CD4-positive, alpha-beta T cell treated with Interleukin-21 for 1 hour (primary cell): ENCODE measurements at regions not wholly inside any gene's neighbourhood (a gene's known extent, or its start where the extent isn't known, plus 50 kb on each side); places are given as distances from the start of the nearest gene placed in this dataset.

Experiments
- DNase-seq: peaks from one replicate; pipeline ENCODE4 v3.0.0-alpha.2; 2020

GRCh38 chr1:234875953-234876855, 252.4 kb downstream of the TOMM20 start:
- DNase-seq: no peak

GRCh38 chr1:234875328-234875952, 253.2 kb downstream of the TOMM20 start:
- DNase-seq: no peak

DNA sequence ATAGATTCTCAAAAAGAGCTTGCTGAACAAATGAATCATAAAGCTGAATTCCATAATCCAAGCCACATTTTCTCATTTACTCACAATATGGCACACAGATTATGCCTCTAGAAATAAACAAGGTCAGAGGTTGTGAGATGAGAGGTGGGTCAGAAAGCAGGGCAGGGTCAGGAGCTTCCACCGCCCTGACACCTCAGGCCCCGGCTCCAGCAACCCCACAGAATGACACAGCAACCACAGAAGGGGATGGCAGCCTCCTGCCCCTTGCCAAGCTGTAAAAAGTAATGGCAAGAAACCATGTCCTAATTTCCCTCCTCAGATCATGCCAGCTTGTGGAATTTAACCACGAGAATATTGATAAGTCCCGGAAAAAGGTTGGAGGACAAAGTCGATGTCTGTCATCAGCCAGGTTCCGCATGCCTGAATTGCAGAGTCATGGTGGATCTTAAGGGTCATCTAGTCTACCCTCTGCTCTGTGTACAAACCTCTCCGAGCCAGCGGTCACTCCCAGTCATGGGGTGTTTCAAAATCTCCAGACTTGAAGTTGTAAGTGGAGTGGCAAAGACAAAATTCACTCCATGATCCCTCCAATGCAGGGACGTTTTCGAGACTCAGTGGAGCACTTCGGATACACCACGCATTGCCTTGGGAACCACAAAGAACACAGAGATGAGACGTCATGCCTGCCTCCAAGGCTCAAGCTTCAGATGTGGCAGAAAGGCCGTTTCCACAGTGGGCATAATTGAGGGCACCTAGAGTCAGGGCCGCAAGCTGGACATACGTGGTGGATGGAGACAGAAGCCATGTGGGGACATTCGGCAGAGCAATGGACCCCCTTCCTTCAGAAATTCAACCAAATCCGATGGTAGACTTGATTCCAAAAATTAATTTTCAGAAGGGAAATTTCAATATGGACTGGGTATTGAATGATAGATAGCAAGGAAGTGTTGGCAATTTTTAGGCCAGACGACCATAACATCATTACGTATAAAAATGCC, 254.0 kb downstream of the TOMM20 start:
- DNase-seq: no peak

GRCh38 chr1:234871710-234872271, 256.8 kb downstream of the TOMM20 start:
- no peak for DNase-seq

DNA sequence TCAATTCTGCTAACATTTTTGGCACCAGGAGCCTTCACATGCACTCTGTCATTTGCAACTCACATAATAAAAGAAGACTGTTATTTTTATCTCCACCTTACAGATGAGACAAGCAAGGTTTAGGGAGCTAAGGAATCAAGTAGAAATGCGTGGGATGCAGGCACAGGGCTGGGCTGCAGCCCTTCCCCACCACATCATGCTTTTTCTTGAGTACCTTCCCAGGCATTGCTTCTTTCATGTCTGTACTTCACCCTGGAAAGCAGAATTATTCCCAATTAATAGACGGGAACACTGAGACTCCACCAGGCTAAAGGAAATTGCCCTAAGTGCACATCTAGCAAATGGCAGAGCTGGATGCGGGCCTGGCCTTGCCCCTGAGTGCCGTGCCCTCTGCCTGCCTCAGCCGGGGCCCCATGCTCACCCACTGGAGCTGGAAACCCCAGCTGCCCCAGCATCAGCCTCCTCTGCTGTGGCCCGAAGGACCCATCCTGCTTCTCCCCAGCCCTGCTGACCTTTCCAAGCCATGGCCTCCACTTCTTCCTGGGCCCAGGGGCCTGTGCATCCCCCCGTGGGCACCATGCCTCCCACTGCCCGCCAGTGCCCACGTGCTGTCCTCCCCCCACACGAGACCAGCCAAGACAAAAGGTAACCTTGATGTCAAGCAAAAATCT, 257.5 kb downstream of the TOMM20 start:
- DNase-seq: no peak

- no peak for DNase-seq
These were observed 258.3 kb downstream of the TOMM20 start for GRCh38 chr1:234870020-234870981.

- no peak for DNase-seq
These were observed 259.2 kb downstream of the TOMM20 start for GRCh38 chr1:234869182-234870019.

DNA sequence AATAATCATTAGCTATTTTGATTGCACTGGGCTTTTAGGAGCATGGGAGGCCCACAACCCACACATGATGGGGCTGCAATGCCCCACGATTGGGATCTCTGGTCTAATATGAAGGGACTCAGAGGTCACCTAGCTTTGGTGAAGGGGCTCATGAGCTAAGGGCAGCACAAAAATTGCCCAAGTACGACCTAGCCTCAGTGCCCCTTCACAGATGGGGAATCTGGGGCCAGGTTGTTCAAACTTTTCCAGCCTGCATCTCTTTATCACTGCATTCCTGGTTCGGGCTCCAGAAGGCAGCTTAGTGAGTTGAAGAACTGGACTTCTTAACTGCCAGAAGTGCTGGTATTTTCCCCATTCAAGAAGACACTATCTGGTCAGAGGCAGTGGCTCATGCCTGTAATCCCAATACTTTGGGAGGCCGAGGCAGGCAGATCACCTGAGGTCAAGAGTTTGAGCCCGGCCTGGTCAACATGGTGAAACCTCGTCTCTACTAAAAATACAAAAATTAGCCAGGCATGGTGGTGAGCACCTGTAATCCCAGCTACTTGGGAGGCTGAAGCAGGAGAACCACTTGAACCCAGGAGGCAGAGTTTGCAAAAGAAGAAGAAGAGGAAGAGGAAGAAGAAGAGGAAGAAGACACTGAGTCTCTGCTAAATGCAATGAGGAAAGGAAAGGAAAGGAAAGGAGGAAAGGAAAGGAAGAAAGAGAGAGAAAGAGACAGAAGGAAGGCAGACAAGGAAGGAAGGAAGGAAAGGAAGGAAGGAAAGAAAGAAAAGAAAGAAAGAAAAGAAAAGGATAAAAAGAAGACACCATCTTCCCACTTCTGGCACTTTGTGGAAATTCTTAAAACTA, 258.5 kb upstream of the IRF2BP2 start:
- DNase-seq: no peak

DNA sequence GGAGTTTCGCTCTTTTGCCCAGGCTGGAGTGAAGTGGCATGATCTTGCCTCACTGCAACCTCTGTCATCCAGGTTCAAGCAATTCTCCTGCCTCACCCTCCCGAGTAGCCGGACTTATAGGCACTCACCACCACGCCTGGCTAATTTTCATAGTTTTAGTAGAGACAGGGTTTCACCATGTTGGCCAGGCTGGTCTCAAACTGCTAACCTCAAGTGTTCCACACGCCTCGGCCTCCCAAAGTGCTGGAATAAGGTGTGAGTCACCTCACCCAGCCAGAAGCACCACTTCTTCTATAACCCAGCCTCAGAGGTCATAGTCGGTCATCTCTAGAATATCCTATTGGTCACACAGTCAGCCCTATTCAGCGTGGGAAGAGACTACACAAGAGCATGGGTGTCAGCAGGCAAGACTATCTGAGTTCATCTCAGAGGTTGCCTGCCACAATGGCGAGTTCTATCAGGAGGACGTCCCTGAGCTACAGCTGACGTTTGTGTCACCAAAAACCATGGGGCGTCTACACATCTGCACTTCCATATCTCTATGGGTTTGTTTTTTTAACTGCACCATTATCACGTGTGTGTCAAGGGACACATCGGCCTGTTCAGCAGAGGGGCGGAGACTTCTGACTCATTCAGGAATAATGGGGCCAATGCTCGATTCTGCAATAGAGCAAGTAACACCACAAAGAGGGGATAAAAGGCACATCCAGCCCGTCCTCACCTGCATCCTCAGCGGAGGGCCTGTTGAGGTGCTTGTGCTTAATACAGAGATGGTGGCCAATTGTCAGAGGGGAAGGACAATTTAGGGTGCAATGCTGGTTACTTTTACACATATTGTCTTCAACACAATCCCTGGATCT, 256.3 kb upstream of the IRF2BP2 start:
- DNase-seq: no peak

GRCh38 chr1:234865171-234866006, 255.4 kb upstream of the IRF2BP2 start:
- no peak for DNase-seq

GRCh38 chr1:234864116-234864515, 254.1 kb upstream of the IRF2BP2 start:
- no peak for DNase-seq

GRCh38 chr1:234863551-234863971, 253.6 kb upstream of the IRF2BP2 start:
- no peak for DNase-seq

- DNase-seq: no peak
These were observed 253.1 kb upstream of the IRF2BP2 start for GRCh38 chr1:234862944-234863515.

- no peak for DNase-seq
These were observed 252.5 kb upstream of the IRF2BP2 start for GRCh38 chr1:234862360-234862943.

GRCh38 chr1:234861761-234862160, 251.8 kb upstream of the IRF2BP2 start:
- no peak for DNase-seq

DNA sequence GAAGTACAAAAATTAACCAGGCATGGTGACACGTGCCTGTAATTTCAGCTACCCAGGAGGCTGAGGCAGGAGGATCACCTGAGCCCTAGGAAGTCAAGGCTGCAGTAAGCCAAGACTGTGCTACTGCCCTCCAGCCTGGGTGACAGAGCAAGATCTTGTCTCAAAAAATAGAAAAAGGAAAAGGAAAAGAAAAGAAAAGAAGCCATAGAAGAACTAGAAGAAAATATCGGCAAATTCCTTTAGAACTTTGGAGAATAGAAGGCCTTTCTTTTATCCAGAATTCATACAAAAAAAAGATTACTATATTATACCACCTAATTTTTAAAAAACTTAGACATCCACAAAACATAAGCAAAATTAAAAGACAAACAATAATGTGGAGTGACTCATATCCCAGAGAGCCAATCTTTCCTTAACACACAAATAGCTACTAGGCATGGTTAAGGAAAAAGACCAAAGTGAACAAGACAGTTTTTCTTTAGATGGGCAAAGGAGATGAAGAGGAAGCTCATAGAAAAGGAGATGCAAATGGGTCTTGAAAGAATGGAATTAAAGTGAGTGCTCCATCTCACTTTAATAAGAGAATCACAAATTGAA, 251.1 kb upstream of the IRF2BP2 start:
- DNase-seq: no peak
